H1 (cell line): ENCODE measurements at regions not wholly inside any gene's neighbourhood (a gene's known extent, or its start where the extent isn't known, plus 50 kb on each side); places are given as distances from the start of the nearest gene placed in this dataset.

Experiments used
- CTCF ChIA-PET: fragments of 300-600 bp; sonication (Branson Sonifier 250); formaldehyde crosslinking; loops from one replicate; lab custom pipeline; 2021; ENCODE audit not compliant: partially characterized antibody; lab: Charles Lee
- POLR2A ChIA-PET: fragments of 300-600 bp; sonication (Branson Sonifier 250); formaldehyde crosslinking; loops from one replicate; lab custom pipeline; 2021; ENCODE audit warnings: inconsistent platforms; ENCODE audit not compliant: partially characterized antibody; lab: Charles Lee
- DNase-seq, 2 experiments: peaks; one replicate each; pipeline versions ENCODE4 v3.0.0 to v3.0.0-alpha.2; 2010 to 2022; ENCODE audit warnings: low spot score in 2 of 2, low read depth in 1 of 2, mixed read lengths in 1 of 2
- FAIRE-seq: peaks from 2 replicates; lab custom pipeline; 2011; peaks lifted over from hg19 to GRCh38; lab: Jason Lieb, UNC
- H2AFZ ChIP-seq: 2 replicates; pipeline ENCODE4 v1.8.1; 2012; ENCODE audit warnings: low read length, inconsistent platforms
- H2AK5ac ChIP-seq: 2 replicates; pipeline ENCODE4 v1.6.1; 2013; ENCODE audit warnings: low read depth, low read length
- H2BK120ac ChIP-seq: replicated peaks from 2 replicates; pipeline ENCODE3; 2013; ENCODE audit warnings: low read depth, low read length, inconsistent platforms
- H2BK12ac ChIP-seq: 2 replicates; pipeline ENCODE4 v1.6.1; 2013; ENCODE audit warnings: low read depth, low read length
- H2BK15ac ChIP-seq: 2 replicates; pipeline ENCODE4 v1.6.1; 2013; ENCODE audit warnings: low read length
- H2BK20ac ChIP-seq: 2 replicates; pipeline ENCODE4 v1.6.1; 2013; ENCODE audit warnings: low read length
- H2BK5ac ChIP-seq: 2 replicates; pipeline ENCODE4 v1.6.1; 2013; ENCODE audit warnings: low read depth, low read length
- H3K14ac ChIP-seq: 2 replicates; pipeline ENCODE4 v1.6.1; 2013; ENCODE audit warnings: inconsistent platforms; ENCODE audit not compliant: insufficient read length
- H3K18ac ChIP-seq: 2 replicates; pipeline ENCODE4 v1.6.1; 2013; ENCODE audit warnings: low read length; ENCODE audit errors: extremely low read depth
- H3K23ac ChIP-seq: 2 replicates; pipeline ENCODE4 v1.6.1; 2013; ENCODE audit warnings: inconsistent platforms; ENCODE audit not compliant: insufficient read length
- H3K23me2 ChIP-seq: 2 replicates; pipeline ENCODE4 v1.6.1; 2013; ENCODE audit warnings: low read depth, low read length
- H3K27ac ChIP-seq: 2 replicates; pipeline ENCODE4 v1.6.1; 2011; ENCODE audit warnings: low read depth, low read length, inconsistent platforms
- H3K27me3 ChIP-seq, 4 experiments: replicated peaks in 1 of 4; 1 replicate in 1 of 4; 2 replicates in 3 of 4; pipeline versions ENCODE4 v1.6.1 to v1.8.1; 2011 to 2013; ENCODE audit warnings: low read length in 3 of 4, mild to moderate bottlenecking in 3 of 4, inconsistent platforms in 2 of 4, mixed read lengths in 2 of 4, moderate library complexity in 1 of 4; ENCODE audit not compliant: control insufficient read depth in 3 of 4, insufficient read depth in 3 of 4; ENCODE audit errors: extremely low read depth in 1 of 4
- H3K36me3 ChIP-seq, 4 experiments: 2 replicates each; pipeline versions ENCODE4 v1.6.1 to v1.8.1; 2011 to 2013; ENCODE audit warnings: mild to moderate bottlenecking in 4 of 4, low read length in 3 of 4, moderate library complexity in 2 of 4, control low read depth in 1 of 4, inconsistent platforms in 1 of 4; ENCODE audit not compliant: insufficient read depth in 4 of 4, control insufficient read depth in 2 of 4
- H3K4ac ChIP-seq: replicated peaks from 2 replicates; pipeline ENCODE3; 2013; ENCODE audit warnings: low read length, low read depth, mixed read lengths, inconsistent platforms; ENCODE audit not compliant: insufficient read length
- H3K4me1 ChIP-seq, 4 experiments: replicated peaks in 1 of 4; 1 replicate in 1 of 4; 2 replicates in 3 of 4; pipeline versions ENCODE4 v1.6.1 to v1.8.1; 2011 to 2013; ENCODE audit warnings: low read length in 3 of 4, inconsistent platforms in 2 of 4, mixed read lengths in 1 of 4; ENCODE audit not compliant: insufficient read depth in 4 of 4, control insufficient read depth in 3 of 4
- H3K4me2 ChIP-seq, 2 experiments: 2 replicates each; pipeline versions ENCODE4 v1.6.1 to v1.8.1; 2011 to 2013; ENCODE audit warnings: low read depth in 2 of 2, low read length in 2 of 2, control low read depth in 1 of 2, inconsistent platforms in 1 of 2, mild to moderate bottlenecking in 1 of 2; ENCODE audit not compliant: insufficient read depth in 1 of 2
- H3K4me3 ChIP-seq, 4 experiments: fragments of 200-600, 300-600 bp in 1 of 4; sonication (generic), shearing (Covaris generic), sonication (Bioruptor Twin) in 1 of 4; 2 replicates each; pipeline versions ENCODE4 v1.5.1 to v1.8.1; 2011 to 2016; ENCODE audit warnings: low read length in 4 of 4, low read depth in 3 of 4, control low read depth in 2 of 4, inconsistent platforms in 2 of 4, mild to moderate bottlenecking in 2 of 4, mixed read lengths in 1 of 4, moderate library complexity in 1 of 4; ENCODE audit not compliant: insufficient read depth in 2 of 4; ENCODE audit errors: extremely low read depth in 1 of 4
- H3K56ac ChIP-seq: replicated peaks from 2 replicates; pipeline ENCODE3; 2013; ENCODE audit warnings: low read depth, mild to moderate bottlenecking, mixed read lengths, low read length, inconsistent platforms; ENCODE audit not compliant: insufficient read length
- H3K79me1 ChIP-seq: 2 replicates; pipeline ENCODE4 v1.6.1; 2013; ENCODE audit warnings: low read depth, low read length, control low read depth
- H3K79me2 ChIP-seq, 2 experiments: 2 replicates each; pipeline versions ENCODE4 v1.6.1 to v1.8.1; 2012 to 2013; ENCODE audit warnings: low read length in 2 of 2, mild to moderate bottlenecking in 2 of 2, inconsistent platforms in 1 of 2; ENCODE audit not compliant: insufficient read depth in 2 of 2, control insufficient read depth in 1 of 2
- H3K9ac ChIP-seq, 4 experiments: replicated peaks in 1 of 4; 1 replicate in 1 of 4; 2 replicates in 3 of 4; pipeline versions ENCODE4 v1.6.1 to v1.8.1; 2011 to 2013; ENCODE audit warnings: low read depth in 3 of 4, low read length in 3 of 4, control low read depth in 2 of 4, mild to moderate bottlenecking in 2 of 4, moderate library complexity in 2 of 4, inconsistent platforms in 1 of 4; ENCODE audit errors: extremely low read depth in 1 of 4
- H3K9me3 ChIP-seq, 2 experiments: 2 replicates each; pipeline versions ENCODE4 v1.6.1 to v1.8.1; 2012 to 2013; ENCODE audit warnings: mild to moderate bottlenecking in 2 of 2, moderate library complexity in 2 of 2, control low read depth in 1 of 2, inconsistent platforms in 1 of 2, low read depth in 1 of 2, low read length in 1 of 2, mixed read lengths in 1 of 2; ENCODE audit not compliant: insufficient read depth in 2 of 2
- H4K20me1 ChIP-seq, 2 experiments: replicated peaks in 1 of 2; 2 replicates each; pipeline versions ENCODE3 to v1.8.1; 2011 to 2013; ENCODE audit warnings: inconsistent platforms in 2 of 2, low read length in 2 of 2, mild to moderate bottlenecking in 1 of 2; ENCODE audit not compliant: insufficient read depth in 2 of 2, control insufficient read depth in 1 of 2
- H4K5ac ChIP-seq: 2 replicates; pipeline ENCODE4 v1.6.1; 2013; ENCODE audit warnings: low read length, low read depth, mixed read lengths, inconsistent platforms; ENCODE audit not compliant: insufficient read length
- H4K8ac ChIP-seq: 2 replicates; pipeline ENCODE4 v1.8.0; 2013; ENCODE audit warnings: mild to moderate bottlenecking, moderate library complexity, low read length, inconsistent platforms; ENCODE audit not compliant: insufficient read depth; ENCODE audit errors: extremely low read depth
- H4K91ac ChIP-seq: replicated peaks from 2 replicates; pipeline ENCODE3; 2013; ENCODE audit warnings: low read length, mixed read lengths, inconsistent platforms; ENCODE audit not compliant: insufficient read length
- ATF3 ChIP-seq: IDR thresholded peaks from 2 replicates; pipeline ENCODE4 v1.6.1; 2011; ENCODE audit warnings: low read depth, mild to moderate bottlenecking, low read length; ENCODE audit not compliant: insufficient read depth
- BRCA1 ChIP-seq: IDR thresholded peaks from 2 replicates; pipeline ENCODE4 v1.6.1; 2012; ENCODE audit warnings: low read depth, low read length, improper control_type of control experiment
- E2F6 ChIP-seq: IDR thresholded peaks from 2 replicates; pipeline ENCODE4 v1.6.1; 2012; ENCODE audit warnings: inconsistent platforms
- JUN ChIP-seq: IDR thresholded peaks from 2 replicates; pipeline ENCODE4 v1.6.1; 2011; ENCODE audit warnings: low read depth, mild to moderate bottlenecking, improper control_type of control experiment, low read length
- NANOG ChIP-seq: IDR thresholded peaks from 2 replicates; pipeline ENCODE4 v1.6.1; 2011; ENCODE audit warnings: low read length, low read depth, mild to moderate bottlenecking, inconsistent platforms; ENCODE audit not compliant: insufficient read depth, poor library complexity, severe bottlenecking
- RFX5 ChIP-seq: IDR thresholded peaks from 2 replicates; pipeline ENCODE4 v1.6.1; 2011; ENCODE audit warnings: low read depth, low read length, improper control_type of control experiment, borderline replicate concordance
- SP2 ChIP-seq: IDR thresholded peaks from 2 replicates; pipeline ENCODE4 v1.6.1; 2012; ENCODE audit warnings: mild to moderate bottlenecking, low read length, inconsistent platforms
- SP4 ChIP-seq: IDR thresholded peaks from 2 replicates; pipeline ENCODE4 v1.6.1; 2012; ENCODE audit warnings: low read length, inconsistent platforms
- TAF1 ChIP-seq: IDR thresholded peaks from 2 replicates; pipeline ENCODE4 v1.6.1; 2011; ENCODE audit warnings: mild to moderate bottlenecking, low read depth, low read length
- YY1 ChIP-seq: IDR thresholded peaks from 2 replicates; pipeline ENCODE4 v1.6.1; 2011; ENCODE audit warnings: low read depth, mild to moderate bottlenecking, low read length
- WGBS, 2 experiments: shearing (Covaris generic) in 1 of 2; methylation state at CpG; one replicate each; pipeline versions ENCODE4 v1.1.6 to v1.1.7; 2013 to 2015; ENCODE audit warnings: low lambda C conversion rate in 2 of 2, mixed read lengths in 2 of 2, inconsistent platforms in 1 of 2, low coverage in 1 of 2, missing lambda C conversion rate in 1 of 2; ENCODE audit not compliant: insufficient replicate concordance in 2 of 2, insufficient coverage in 1 of 2, insufficient read length in 1 of 2; ENCODE audit errors: extremely low coverage in 1 of 2, missing lambda C conversion rate in 1 of 2; 5-methylcytosine and 5-hydroxymethylcytosine counted together
- TF ChIP-seq, protein P1 (sequence below): IDR thresholded peaks from 2 replicates; pipeline ENCODE4 v1.6.1; 2011; ENCODE audit warnings: low read length, improper control_type of control experiment

- no peaks in the 10 kb centered on the region for H3K79me2 ChIP-seq
- H3K36me3 ChIP-seq, result no peaks in the 10 kb centered on the region
- DNase-seq (no peak), FAIRE-seq (no peak)
- no peaks in the 10 kb centered on the region; a peak in 2 of 7 replicates for H3K4me1 ChIP-seq
- H4K91ac ChIP-seq, result no peak overlapping the region
- H3K56ac ChIP-seq, result no peak overlapping the region
- no peak overlapping the region for H3K4me3 ChIP-seq
- WGBS, 2 experiments, result 100% methylated on average over 1 of the region's 1 CpG; no CpG with 5 or more reads in 1 of the 2 experiments
- H2BK15ac ChIP-seq, result no peak overlapping the region
- no peaks in the 10 kb centered on the region for H3K27me3 ChIP-seq
- no peak overlapping the region for H3K9ac ChIP-seq
- CTCF ChIA-PET, result interaction anchor here (1.2 to 4.0 kb wide), 2 partner anchors 10 to 184 kb away, joined by 3 to 19 read pairs; no protein-coding TSS in a partner anchor
- TF ChIP-seq SP4 (no peak), YY1 (no peak), BRCA1 (no peak), RFX5 (no peak), SP2 (no peak), NANOG (no peak), TAF1 (no peak), E2F6 (no peak), ATF3 (no peak), JUN (no peak)
- TF ChIP-seq, protein P1, sequence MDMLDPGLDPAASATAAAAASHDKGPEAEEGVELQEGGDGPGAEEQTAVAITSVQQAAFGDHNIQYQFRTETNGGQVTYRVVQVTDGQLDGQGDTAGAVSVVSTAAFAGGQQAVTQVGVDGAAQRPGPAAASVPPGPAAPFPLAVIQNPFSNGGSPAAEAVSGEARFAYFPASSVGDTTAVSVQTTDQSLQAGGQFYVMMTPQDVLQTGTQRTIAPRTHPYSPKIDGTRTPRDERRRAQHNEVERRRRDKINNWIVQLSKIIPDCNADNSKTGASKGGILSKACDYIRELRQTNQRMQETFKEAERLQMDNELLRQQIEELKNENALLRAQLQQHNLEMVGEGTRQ, result no peak
- no peak overlapping the region for H3K18ac ChIP-seq
- no peak overlapping the region for H3K23ac ChIP-seq
- H3K9me3 ChIP-seq, result no peaks in the 10 kb centered on the region
- no peaks in the 10 kb centered on the region for H3K23me2 ChIP-seq
- no peak overlapping the region for H2BK120ac ChIP-seq
- no peak overlapping the region for H2BK20ac ChIP-seq
- no peak overlapping the region for H2AK5ac ChIP-seq
- H2BK12ac ChIP-seq, result no peak overlapping the region
- H3K27ac ChIP-seq, result no peak overlapping the region
- H2BK5ac ChIP-seq, result no peak overlapping the region
- no peak overlapping the region for H3K4me2 ChIP-seq
- no peak overlapping the region for H4K8ac ChIP-seq
- no peak overlapping the region for H4K5ac ChIP-seq
- H3K14ac ChIP-seq, result no peak overlapping the region
- H4K20me1 ChIP-seq, result no peaks in the 10 kb centered on the region
- H2AFZ ChIP-seq, result no peak overlapping the region
- H3K4ac ChIP-seq, result no peak overlapping the region
- POLR2A ChIA-PET, result no interaction called here
- H3K79me1 ChIP-seq, result no peaks in the 10 kb centered on the region
Measured at GRCh38 chr18:27789406-27789805, 387.5 kb downstream of the CDH2 start.
